ENCODE measurements at regions not wholly inside any gene's neighbourhood (a gene's known extent, or its start where the extent isn't known, plus 50 kb on each side); places are given as distances from the start of the nearest gene placed in this dataset.
"Not testable (repeated sequence)": the region's sequence is repeated elsewhere in the genome, so short reads cannot be mapped to it uniquely, and the experiment has no call there.

DNA sequence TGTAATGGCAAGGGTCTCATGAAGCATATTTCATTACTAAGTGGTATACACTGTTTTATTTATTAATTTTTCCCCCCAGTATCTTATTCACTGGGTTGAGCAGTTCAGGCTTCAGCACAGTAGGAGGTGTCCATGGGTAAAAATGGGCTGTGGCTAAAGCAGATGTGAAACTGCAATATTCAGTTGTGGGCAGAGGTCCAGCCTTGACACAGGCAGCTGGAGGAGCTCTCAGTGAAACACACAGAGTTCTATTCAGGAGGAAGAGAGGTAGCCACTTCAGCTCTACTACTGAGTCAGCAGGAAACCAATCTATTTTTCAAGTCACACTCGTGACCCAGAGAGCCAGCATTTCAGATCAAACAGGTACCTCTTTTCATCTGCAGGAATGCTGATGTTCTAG is 418.3 kb downstream of the CDH10 start:
- FAIRE-seq = no peak

DNA sequence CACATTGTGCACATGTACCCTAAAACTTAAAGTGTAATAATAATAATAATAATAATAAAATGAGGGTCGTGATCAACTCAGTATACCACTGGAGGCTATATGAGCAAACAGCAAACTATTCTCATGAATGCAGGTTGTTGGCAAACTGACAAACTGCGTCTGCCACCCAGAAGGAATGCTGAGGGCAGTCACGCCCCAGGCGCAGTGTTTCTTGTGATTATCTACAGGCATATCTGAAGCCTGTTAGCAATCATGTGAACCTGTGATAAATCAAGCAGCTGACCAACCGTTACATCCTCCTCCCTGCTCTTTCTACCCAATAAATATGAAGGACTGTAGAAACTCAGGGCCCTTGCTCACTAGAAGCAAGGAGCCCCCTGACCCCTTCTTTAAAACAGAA is 416.9 kb downstream of the CDH10 start:
- H3K9me1 ChIP-seq (ENCODE audit: control insufficient read depth, insufficient read depth, low read length); H3K4me3 ChIP-seq; intact Hi-C loops (cut with micrococcal nuclease); H3K27me3 ChIP-seq (ENCODE audit: control insufficient read depth in 2 of 2, insufficient read depth in 2 of 2, low read length in 2 of 2); H3K4me1 ChIP-seq (replicated peaks in 1 of 2; ENCODE audit: control insufficient read depth in 2 of 2, insufficient read depth in 2 of 2, low read length in 2 of 2); H3K36me3 ChIP-seq (ENCODE audit: control insufficient read depth, insufficient read depth, low read length); DNase-seq (ENCODE audit: extremely low read depth in 1 of 4, low spot score in 3 of 4); H4K20me1 ChIP-seq (replicated peaks; ENCODE audit: control insufficient read depth, insufficient read depth, low read length); H3K9me3 ChIP-seq (replicated peaks; ENCODE audit: control insufficient read depth, insufficient read depth, low read depth, low read length); H3K9ac ChIP-seq (ENCODE audit: insufficient read depth in 1 of 2, low read depth in 2 of 2, low read length in 2 of 2); H3K4me2 ChIP-seq (ENCODE audit: insufficient read depth, low read length); ATAC-seq; H2AFZ ChIP-seq (ENCODE audit: low read depth, low read length); BruUV-seq (replicated peaks); H3K79me2 ChIP-seq (ENCODE audit: control insufficient read depth, insufficient read depth, low read length); H3K27ac ChIP-seq (ENCODE audit: extremely low read depth, low read depth, low read length); in situ Hi-C loops (cut with MboI); POLR2A ChIA-PET; CTCF ChIA-PET (ENCODE audit: low intra/inter-chr PET ratio); FAIRE-seq: not testable (repeated sequence)
- 5% methylated on average over 5 of the region's 5 CpGs for WGBS (ENCODE audit: insufficient coverage, low coverage, missing lambda C conversion rate)

More for the DNA sequence above, 418.3 kb downstream of the CDH10 start:
- in situ Hi-C loops (cut with MboI) = no loop called here
- TF ChIP-seq KDM1A (IDR thresholded peaks at IDR 0.05) (no peak), CHD4 (IDR thresholded peaks at IDR 0.05; ENCODE audit: insufficient read depth, insufficient replicate concordance, low read depth, low read length, poor library complexity, severe bottlenecking) (no peak), RAD51 (IDR thresholded peaks at IDR 0.05; ENCODE audit: borderline replicate concordance, low read depth) (no peak), PRMT5 (CRISPR knock-in tag; IDR thresholded peaks at IDR 0.05) (no peak), ASH1L (IDR thresholded peaks at IDR 0.05; ENCODE audit: borderline replicate concordance, low read depth, partially characterized antibody) (no peak), ZNF696 (CRISPR knock-in tag; conservative IDR thresholded peaks at IDR 0.05) (no peak)
- DNase-seq (ENCODE audit: extremely low read depth in 1 of 4, low spot score in 3 of 4) (no peak), ATAC-seq (no peak)
- no peak overlapping the region for H3K9ac ChIP-seq (ENCODE audit: insufficient read depth in 1 of 2, low read depth in 2 of 2, low read length in 2 of 2)
- no peaks in the 10 kb centered on the region for H3K9me1 ChIP-seq (ENCODE audit: control insufficient read depth, insufficient read depth, low read length)
- no peaks in the 10 kb centered on the region; the same call in none of the 2 replicates for H3K9me3 ChIP-seq (replicated peaks; ENCODE audit: control insufficient read depth, insufficient read depth, low read depth, low read length)
- H3K4me1 ChIP-seq (replicated peaks in 1 of 2; ENCODE audit: control insufficient read depth in 2 of 2, insufficient read depth in 2 of 2, low read length in 2 of 2) = no peaks in the 10 kb centered on the region
- no peaks in the 10 kb centered on the region for H3K27me3 ChIP-seq (ENCODE audit: control insufficient read depth in 2 of 2, insufficient read depth in 2 of 2, low read length in 2 of 2)
- 0% methylated on average over 1 of the region's 1 CpG for WGBS (ENCODE audit: insufficient coverage, low coverage, missing lambda C conversion rate)
- H2AFZ ChIP-seq (ENCODE audit: low read depth, low read length) = no peak overlapping the region
- H3K27ac ChIP-seq (ENCODE audit: extremely low read depth, low read depth, low read length) = no peak overlapping the region
- H3K4me3 ChIP-seq = no peak overlapping the region
- ChIA-PET POLR2A (no interaction called here), CTCF (ENCODE audit: low intra/inter-chr PET ratio) (no interaction called here)
- no TSS peak for BruUV-seq (replicated peaks)
- no peaks in the 10 kb centered on the region for H4K20me1 ChIP-seq (replicated peaks; ENCODE audit: control insufficient read depth, insufficient read depth, low read length)
- no peaks in the 10 kb centered on the region for H3K79me2 ChIP-seq (ENCODE audit: control insufficient read depth, insufficient read depth, low read length)
- H3K4me2 ChIP-seq (ENCODE audit: insufficient read depth, low read length) = no peak overlapping the region
- intact Hi-C loops (cut with micrococcal nuclease) = no loop called here
- no peaks in the 10 kb centered on the region for H3K36me3 ChIP-seq (ENCODE audit: control insufficient read depth, insufficient read depth, low read length)
